Erythroblast (primary cell): ENCODE measurements at regions not wholly inside any gene's neighbourhood (a gene's known extent, or its start where the extent isn't known, plus 50 kb on each side); places are given as distances from the start of the nearest gene placed in this dataset.

ENCODE experiments used
- GATA1 ChIP-seq: IDR thresholded peaks from 2 replicates; pipeline ENCODE4 v1.6.1; 2011; ENCODE audit warnings: low read depth, mild to moderate bottlenecking, control low read depth, low read length, moderate library complexity
- POLR2A ChIP-seq: IDR thresholded peaks from 2 replicates; pipeline ENCODE4 v1.6.1; 2011; ENCODE audit warnings: mild to moderate bottlenecking, low read length

DNA sequence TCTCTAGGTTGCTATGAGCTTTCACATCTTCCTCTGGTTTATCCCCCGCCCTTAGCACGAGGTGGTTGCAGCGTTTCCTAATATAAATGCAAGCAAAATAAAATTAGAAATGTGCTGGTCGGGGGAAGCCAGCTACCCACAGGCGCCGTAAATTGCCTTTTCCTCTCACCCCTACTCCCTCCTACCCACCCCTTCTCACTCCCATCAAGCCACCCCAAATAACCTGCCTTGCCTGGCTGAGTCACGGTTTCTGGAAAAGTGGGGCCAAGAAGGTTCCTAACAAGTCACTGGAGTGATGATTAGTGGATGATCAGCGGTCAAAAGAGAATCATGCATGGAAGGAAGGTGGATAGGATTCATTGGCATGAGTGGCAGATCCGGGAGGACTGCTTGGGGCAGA, 120.9 kb upstream of the RBFOX1 start:
- TF ChIP-seq POLR2A (no peak), GATA1 (no peak)
